ENCODE measurements at regions not wholly inside any gene's neighbourhood (a gene's known extent, or its start where the extent isn't known, plus 50 kb on each side); places are given as distances from the start of the nearest gene placed in this dataset.

GRCh38 chr18:59752666-59753065 lies 55.4 kb upstream of the CCBE1 start (continued):
- TF ChIP-seq ZNF532 (CRISPR knock-in tag; IDR thresholded peaks at IDR 0.05; ENCODE audit: borderline replicate concordance), result no peak
- no peak for TF ChIP-seq ZNF121 (CRISPR knock-in tag; IDR thresholded peaks at IDR 0.05)
- TF ChIP-seq AR (CRISPR knock-in tag; IDR thresholded peaks at IDR 0.05), result no peak
- no peak for TF ChIP-seq NR1H2 (CRISPR knock-in tag; IDR thresholded peaks at IDR 0.05)

GRCh38 chr18:59751186-59751585 lies 54.0 kb upstream of the CCBE1 start:
- H3K4me1 Mint-ChIP-seq, result no peaks in the 10 kb centered on the region
- ATAC-seq (no peak), DNase-seq (ENCODE audit: low spot score) (no peak)
- no peaks in the 10 kb centered on the region; the same call in 1 of the 2 replicates for H3K9me3 Mint-ChIP-seq
- TF ChIP-seq NFYB (CRISPR knock-in tag; conservative IDR thresholded peaks at IDR 0.05; ENCODE audit: low read depth), result no peak
- TF ChIP-seq ZNF138 (CRISPR knock-in tag; conservative IDR thresholded peaks at IDR 0.05), result no peak
- TF ChIP-seq E2F4 (CRISPR knock-in tag; IDR thresholded peaks at IDR 0.05; ENCODE audit: borderline replicate concordance, low read depth), result no peak
- TF ChIP-seq ZNF423 (CRISPR knock-in tag; IDR thresholded peaks at IDR 0.05), result no peak
- no peak for TF ChIP-seq PRRX2 (CRISPR knock-in tag; IDR thresholded peaks at IDR 0.05)
- TF ChIP-seq ZNF512 (CRISPR knock-in tag; IDR thresholded peaks at IDR 0.05; ENCODE audit: borderline replicate concordance), result no peak
- no peak for TF ChIP-seq CDX4 (CRISPR knock-in tag; IDR thresholded peaks at IDR 0.05; ENCODE audit: borderline replicate concordance)
- TF ChIP-seq FOXP1 (CRISPR knock-in tag; IDR thresholded peaks at IDR 0.05; ENCODE audit: borderline replicate concordance), result no peak
- TF ChIP-seq GTF2I (CRISPR knock-in tag; conservative IDR thresholded peaks at IDR 0.05), result no peak
- no peak for TF ChIP-seq TEAD4 (CRISPR knock-in tag; IDR thresholded peaks at IDR 0.05)
- no peak for TF ChIP-seq ETV6 (CRISPR knock-in tag; IDR thresholded peaks at IDR 0.05)
- no peak for TF ChIP-seq FOXP4 (CRISPR knock-in tag; IDR thresholded peaks at IDR 0.05)
- no peak for TF ChIP-seq NFE2L1 (CRISPR knock-in tag; IDR thresholded peaks at IDR 0.05)
- no peak for TF ChIP-seq ZNF121 (CRISPR knock-in tag; IDR thresholded peaks at IDR 0.05)
- TF ChIP-seq ATF6 (CRISPR knock-in tag; IDR thresholded peaks at IDR 0.05), result no peak
- no peak overlapping the region for H3K4me3 Mint-ChIP-seq
- POLR2A ChIA-PET, result no interaction called here
- CTCF ChIA-PET, result interaction anchor here (1.3 kb wide), 1 partner anchor 54 kb away, joined by 4 read pairs; the partner anchor contains the start of gene CCBE1
- H3K36me3 Mint-ChIP-seq, result no peaks in the 10 kb centered on the region
- no peak overlapping the region for H3K27ac Mint-ChIP-seq
- H3K27me3 Mint-ChIP-seq (ENCODE audit: low read depth), result no peaks in the 10 kb centered on the region; the same call in 1 of the 2 replicates
